GM21717 (cell line): ENCODE measurements at regions not wholly inside any gene's neighbourhood (a gene's known extent, or its start where the extent isn't known, plus 50 kb on each side); places are given as distances from the start of the nearest gene placed in this dataset.

Experiments
- ATAC-seq: cut with Tn5 transposase; IDR thresholded peaks from one replicate; pipeline ENCODE4 v1.9.1; 2021; ENCODE audit warnings: mild to moderate bottlenecking, moderate library complexity; ENCODE audit not compliant: unreplicated experiment

DNA sequence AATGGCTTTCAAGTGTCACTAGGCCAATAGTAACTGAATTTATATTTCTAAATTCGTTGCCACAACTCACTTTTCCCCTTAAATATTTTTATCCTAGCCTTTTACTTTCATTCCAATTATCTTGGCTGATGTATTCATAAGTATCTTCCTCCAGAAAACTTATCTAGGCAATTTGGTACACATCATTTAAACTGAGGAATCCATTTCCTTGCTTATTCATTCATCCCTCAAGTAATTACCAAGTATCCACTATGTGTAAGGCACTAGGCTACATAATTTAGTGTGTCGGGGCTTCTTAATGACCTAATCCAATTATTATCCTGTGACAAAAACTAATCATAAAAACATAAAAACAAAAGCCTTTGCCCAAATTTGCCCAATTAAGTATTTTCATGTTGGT, 258.3 kb upstream of the TCF21 start:
- ATAC-seq, result no peak

DNA sequence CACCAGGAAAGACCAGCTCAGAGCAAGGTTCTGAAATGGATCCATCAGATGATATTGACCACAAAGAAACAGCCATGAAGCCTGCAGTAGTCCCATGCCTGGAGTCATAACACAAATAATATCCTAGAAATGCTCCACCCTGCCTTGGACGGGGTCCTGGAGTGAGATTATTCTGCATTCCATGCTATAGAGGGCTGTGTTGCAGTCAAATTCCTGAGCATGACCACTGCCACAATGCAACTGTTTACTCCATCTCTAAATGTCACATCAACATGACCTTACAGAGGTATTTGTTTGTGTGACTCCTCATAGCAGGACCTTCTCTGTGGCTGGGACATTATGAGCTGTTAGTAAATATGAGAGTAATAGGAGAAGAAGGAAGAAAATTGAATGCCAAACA, 257.5 kb upstream of the TCF21 start:
- ATAC-seq, result no peak

- ATAC-seq, result no peak
Measured at GRCh38 chr6:133632206-133632605, 256.7 kb upstream of the TCF21 start.

GRCh38 chr6:133632906-133633305, 256.0 kb upstream of the TCF21 start:
- ATAC-seq, result no peak

- ATAC-seq, result no peak
Measured at GRCh38 chr6:133634474-133634873, 254.4 kb upstream of the TCF21 start.

DNA sequence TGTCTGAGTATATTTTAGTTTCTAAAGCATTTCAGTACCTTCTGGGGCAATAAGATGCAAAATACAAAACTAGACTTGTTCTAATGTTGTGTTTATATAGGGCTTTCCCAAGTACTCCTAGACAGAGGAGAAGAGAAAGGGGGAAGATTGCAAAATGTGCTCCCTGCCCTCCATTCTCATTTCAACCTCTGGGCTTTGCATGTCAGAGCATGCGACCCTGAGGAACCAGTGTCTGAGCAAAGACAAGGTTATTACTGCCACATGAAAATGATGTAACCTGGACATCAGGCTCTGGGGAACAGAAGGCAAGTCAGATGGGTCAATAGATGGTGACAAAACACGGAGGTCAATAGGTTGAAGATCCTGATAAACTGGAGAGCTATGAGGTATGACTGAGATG, 253.5 kb upstream of the TCF21 start:
- no peak for ATAC-seq

GRCh38 chr6:133637436-133637835, 251.5 kb upstream of the TCF21 start:
- ATAC-seq, result no peak

GRCh38 chr6:133637874-133638273, 251.0 kb upstream of the TCF21 start:
- ATAC-seq, result no peak

- ATAC-seq, result no peak
Measured at GRCh38 chr6:133641104-133641503, 247.8 kb upstream of the TCF21 start.

DNA sequence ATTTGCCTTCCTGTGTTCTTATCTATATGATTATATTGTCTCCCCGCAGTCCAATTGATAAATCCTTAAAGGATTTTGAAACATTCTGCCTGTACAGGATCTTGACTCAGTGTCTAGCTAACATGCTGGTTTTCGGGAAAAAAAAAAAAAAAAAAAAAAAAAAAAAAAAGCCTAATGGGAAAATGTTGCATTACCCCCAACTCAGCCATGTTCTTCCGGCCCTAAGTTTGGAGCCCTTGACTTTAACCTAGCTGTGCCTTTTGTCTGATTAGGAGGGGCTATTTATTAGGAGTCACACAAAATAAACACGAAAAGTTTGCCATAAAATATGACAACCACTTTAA, 244.4 kb upstream of the TCF21 start:
- no peak for ATAC-seq

- no peak for ATAC-seq
Measured at GRCh38 chr6:133644892-133645619, 243.9 kb upstream of the TCF21 start.

DNA sequence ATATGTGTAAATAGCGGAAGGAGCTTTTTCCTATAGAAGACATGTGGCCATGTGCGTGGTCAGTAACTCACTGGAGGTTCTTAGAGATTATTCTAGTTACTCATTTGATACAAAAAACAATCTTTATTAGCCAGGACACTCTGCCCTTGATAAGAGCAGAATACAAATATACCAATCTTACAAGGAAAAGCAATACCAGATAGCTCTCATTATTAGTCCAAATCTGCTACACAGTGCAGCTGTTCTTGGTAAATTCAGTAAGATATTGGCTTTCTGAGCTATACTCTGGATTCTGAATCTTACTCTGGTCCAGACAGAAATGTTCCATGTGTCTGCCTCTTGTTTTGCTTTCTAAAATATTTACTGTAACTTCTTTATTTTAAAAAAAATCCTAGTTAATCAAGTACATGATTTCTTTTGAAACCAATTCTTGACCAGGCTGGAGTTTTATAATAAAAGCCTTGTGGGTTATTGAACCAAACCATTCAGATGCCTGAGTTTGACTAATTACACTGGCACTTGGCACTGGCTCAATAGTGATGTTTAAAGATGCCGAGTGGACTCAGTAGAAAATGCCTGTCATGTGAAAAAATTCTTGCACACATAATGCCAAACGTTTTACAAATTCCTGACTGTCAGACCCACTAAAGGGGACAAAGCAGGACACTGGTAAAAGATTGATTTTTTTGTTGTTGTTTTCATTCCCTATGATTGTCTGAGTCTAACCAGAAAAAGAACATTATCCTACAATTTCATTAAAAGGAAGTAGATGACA, 242.8 kb upstream of the TCF21 start:
- ATAC-seq, result no peak

GRCh38 chr6:133648581-133648980, 240.3 kb upstream of the TCF21 start:
- no peak for ATAC-seq

DNA sequence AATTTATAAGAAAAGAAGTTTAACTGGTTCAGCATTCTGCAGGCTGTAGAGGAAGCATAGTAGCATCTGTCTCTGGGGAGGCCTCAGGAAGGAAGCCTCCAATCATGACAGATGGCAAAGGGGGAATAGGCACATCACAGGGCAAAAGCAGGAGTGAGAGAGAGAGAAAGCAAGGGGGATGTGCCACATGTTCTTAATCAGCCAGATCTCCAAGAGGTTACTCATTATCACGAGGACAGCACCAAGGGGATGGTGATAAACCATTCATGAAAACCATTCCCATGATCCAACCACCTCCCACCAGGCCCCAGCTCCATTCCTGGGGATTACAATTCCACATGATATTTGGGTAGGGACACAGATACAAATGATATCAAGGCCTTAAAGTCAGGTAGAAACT, 217.5 kb upstream of the TCF21 start:
- ATAC-seq, result no peak

DNA sequence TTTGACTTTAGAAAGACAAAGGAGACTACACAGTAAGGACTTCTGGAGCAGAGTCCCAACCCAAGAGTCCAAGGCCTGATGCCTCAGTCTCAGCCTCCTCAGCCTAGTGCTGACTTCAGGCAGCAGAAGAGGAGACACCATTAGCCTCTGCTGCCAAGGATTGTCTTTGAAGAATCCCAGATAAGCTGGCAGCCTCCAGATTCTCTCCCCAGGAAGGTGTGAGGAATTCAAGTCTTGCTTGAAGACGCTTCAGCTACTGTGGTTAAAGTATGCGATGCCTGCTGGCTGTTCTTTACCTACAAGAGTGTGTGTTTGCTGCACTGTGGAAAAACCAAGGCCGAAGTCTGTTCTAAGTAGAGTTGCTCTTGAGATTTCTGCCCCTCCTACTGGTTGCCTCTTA, 215.9 kb upstream of the TCF21 start:
- no peak for ATAC-seq

- no peak for ATAC-seq
Measured at GRCh38 chr6:133674661-133675060, 214.3 kb upstream of the TCF21 start.

DNA sequence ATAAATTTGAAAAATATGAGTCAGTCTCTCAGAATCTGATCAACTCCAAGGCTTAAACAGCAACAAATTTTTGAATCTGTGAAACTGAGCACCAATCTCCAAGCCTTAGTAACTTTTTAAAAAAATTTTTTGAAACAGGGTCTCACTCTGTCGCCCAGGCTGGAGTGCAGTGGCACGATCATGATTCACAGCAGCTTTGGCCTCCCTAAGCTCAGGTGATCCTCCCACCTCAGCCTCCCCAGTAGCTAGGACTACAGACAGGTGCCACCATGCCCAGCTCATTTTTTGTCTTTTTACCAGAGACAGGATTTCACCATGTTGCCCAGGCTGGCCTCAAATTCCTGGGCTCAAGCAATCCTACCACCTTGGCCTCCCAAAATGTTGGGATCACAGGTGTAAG, 207.9 kb upstream of the TCF21 start:
- no peak for ATAC-seq

GRCh38 chr6:133681891-133682290, 207.0 kb upstream of the TCF21 start:
- no peak for ATAC-seq

GRCh38 chr6:133682506-133683307, 206.2 kb upstream of the TCF21 start:
- no peak for ATAC-seq

DNA sequence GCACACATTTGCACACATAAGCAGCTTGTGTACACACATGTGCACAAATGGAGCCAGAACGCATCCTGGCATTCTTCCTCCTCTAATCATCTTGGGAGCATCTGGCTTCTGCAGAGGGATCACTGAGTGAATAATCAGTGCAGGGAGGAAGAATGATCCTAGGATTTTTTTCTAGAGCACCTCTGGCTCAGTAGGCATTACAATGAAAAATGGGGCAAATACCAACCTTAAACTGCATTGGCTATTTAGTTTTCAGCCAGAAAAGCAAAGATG, 205.7 kb upstream of the TCF21 start:
- no peak for ATAC-seq

DNA sequence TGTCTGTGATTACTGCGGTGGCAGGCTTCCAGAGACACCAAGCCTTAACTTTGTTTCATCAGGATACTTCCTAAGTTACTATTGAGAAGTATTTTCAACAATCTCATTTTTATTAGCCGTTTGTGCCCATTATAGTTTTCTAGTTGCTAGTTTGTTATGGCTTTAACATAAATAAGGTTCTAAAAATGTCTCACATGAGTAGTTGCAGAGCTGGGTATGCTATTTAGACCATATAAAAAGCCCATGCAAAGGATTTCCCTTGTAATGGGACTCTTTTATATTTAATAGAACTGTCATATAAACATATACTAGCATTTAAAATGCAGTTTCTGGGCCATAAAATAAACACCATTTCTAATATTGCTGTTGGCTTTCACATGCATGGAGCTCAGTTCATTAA, 205.3 kb upstream of the TCF21 start:
- no peak for ATAC-seq
